ENCODE measurements at regions not wholly inside any gene's neighbourhood (a gene's known extent, or its start where the extent isn't known, plus 50 kb on each side); places are given as distances from the start of the nearest gene placed in this dataset.

GRCh38 chr4:186829097-186829496, 105.4 kb upstream of the FAT1 start:
- no peak for TF ChIP-seq CTCF (IDR thresholded peaks at IDR 0.05; ENCODE audit: poor library complexity)
- no peak for TF ChIP-seq EZH2phosphoT487 (IDR thresholded peaks at IDR 0.05; ENCODE audit: low read depth, severe bottlenecking, unreplicated experiment)

Data from hepatocyte (in vitro differentiated cells).